HCT116 (cell line): ENCODE measurements at regions not wholly inside any gene's neighbourhood (a gene's known extent, or its start where the extent isn't known, plus 50 kb on each side); places are given as distances from the start of the nearest gene placed in this dataset.

ENCODE experiments used
- ATAC-seq: fragments of 200-7000 bp; cut with Tn5 transposase; 2 replicates; pipeline ENCODE4 v1.9.1; 2020; ENCODE audit warnings: mild to moderate bottlenecking, moderate library complexity
- BruUV-seq: library from RNA; stranded (reverse); fragments of 400-500 nt; replicated peaks from 2 replicates; lab custom pipeline; 2021; lab: Mats Ljungman, UMichigan
- CTCF ChIA-PET: fragments of 300-600 bp; sonication (Branson Sonifier 250); formaldehyde crosslinking; loops from one replicate; lab custom pipeline; 2021; ENCODE audit warnings: antibody characterized with exemption; lab: Charles Lee
- POLR2A ChIA-PET: fragments of 300-600, 350-600 bp; sonication (Branson Sonifier 250); formaldehyde crosslinking; loops from one replicate; lab custom pipeline; 2021; ENCODE audit warnings: antibody characterized with exemption; lab: Charles Lee
- RAD21 ChIA-PET, 2 experiments: fragments of 300-600 bp; sonication (Branson Sonifier 250); formaldehyde crosslinking; loops; one replicate each; lab custom pipeline; 2023; ENCODE audit warnings: low total read pairs in 2 of 2; ENCODE audit not compliant: uncharacterized antibody in 2 of 2, unreplicated experiment in 2 of 2, low non-redundant PET in 1 of 2; lab: Charles Lee
- DNase-seq: peaks from one replicate; pipeline ENCODE4 v3.0.0-alpha.2; 2010; ENCODE audit warnings: low read depth, low spot score
- H2AFZ ChIP-seq: fragments of 200-600 bp; shearing (Covaris generic), sonication (generic); 2 replicates; pipeline ENCODE4 v1.6.1; 2017; ENCODE audit warnings: low read depth, mixed run types, mixed read lengths, antibody characterized with exemption, low read length; ENCODE audit not compliant: poor library complexity, severe bottlenecking
- H3K27ac ChIP-seq: 2 replicates; pipeline ENCODE4 v1.5.1; 2012; ENCODE audit warnings: low read depth, low read length
- H3K27me3 ChIP-seq: fragments of 200-600 bp; sonication (generic); 2 replicates; pipeline ENCODE4 v1.6.1; 2016; ENCODE audit warnings: mixed run types, low read length, mixed read lengths; ENCODE audit not compliant: insufficient read depth
- H3K36me3 ChIP-seq, 2 experiments: fragments of 200-500 bp in 1 of 2; fragments of 200-600 bp in 1 of 2; sonication (Bioruptor generic) in 1 of 2; sonication (generic) in 1 of 2; 2 replicates each; pipeline versions ENCODE4 v1.5.1 to v1.6.1; 2014 to 2016; ENCODE audit warnings: low read length in 2 of 2, inconsistent platforms in 1 of 2, mixed read lengths in 1 of 2, mixed run types in 1 of 2; ENCODE audit not compliant: insufficient read depth in 2 of 2, control insufficient read depth in 1 of 2
- H3K4me1 ChIP-seq, 2 experiments: fragments of 200-600 bp in 1 of 2; sonication (generic) in 1 of 2; 2 replicates each; pipeline versions ENCODE4 v1.5.1 to v1.6.1; 2012 to 2017; ENCODE audit warnings: low read length in 2 of 2, inconsistent platforms in 1 of 2, mild to moderate bottlenecking in 1 of 2, mixed read lengths in 1 of 2, mixed run types in 1 of 2, moderate library complexity in 1 of 2; ENCODE audit not compliant: insufficient read depth in 2 of 2, control insufficient read depth in 1 of 2
- H3K4me2 ChIP-seq: fragments of 200-600 bp; sonication (generic); 2 replicates; pipeline ENCODE4 v1.6.1; 2017; ENCODE audit warnings: mixed run types, low read length, mixed read lengths
- H3K4me3 ChIP-seq, 2 experiments: fragments of 200-600 bp in 1 of 2; sonication (generic) in 1 of 2; replicated peaks in 1 of 2; 2 replicates each; pipeline ENCODE4 v1.5.1; 2011 to 2016; ENCODE audit warnings: low read length in 2 of 2, control low read depth in 1 of 2, low read depth in 1 of 2, mild to moderate bottlenecking in 1 of 2, mixed read lengths in 1 of 2, mixed run types in 1 of 2
- H3K79me2 ChIP-seq: fragments of 200-600 bp; sonication (generic); 2 replicates; pipeline ENCODE4 v1.6.1; 2017; ENCODE audit warnings: mild to moderate bottlenecking, mixed run types, low read length, moderate library complexity, mixed read lengths; ENCODE audit not compliant: insufficient read depth
- H3K9ac ChIP-seq: fragments of 200-600 bp; sonication (generic); 2 replicates; pipeline ENCODE4 v1.6.1; 2016; ENCODE audit warnings: low read length, mixed read lengths
- H3K9me2 ChIP-seq: fragments of 200-600 bp; sonication (generic), shearing (Covaris generic); 2 replicates; pipeline ENCODE4 v1.6.1; 2017; ENCODE audit warnings: mixed run types, mild to moderate bottlenecking, moderate library complexity; ENCODE audit not compliant: insufficient read depth
- H3K9me3 ChIP-seq, 2 experiments: fragments of 200-500 bp in 1 of 2; fragments of 200-600 bp in 1 of 2; sonication (Bioruptor generic) in 1 of 2; sonication (generic) in 1 of 2; 2 replicates each; pipeline ENCODE4 v1.6.1; 2014 to 2017; ENCODE audit warnings: low read length in 2 of 2, mixed read lengths in 2 of 2, inconsistent platforms in 1 of 2, low read depth in 1 of 2, mild to moderate bottlenecking in 1 of 2, mixed run types in 1 of 2, moderate library complexity in 1 of 2; ENCODE audit not compliant: control insufficient read depth in 1 of 2, insufficient read depth in 1 of 2
- H4K20me1 ChIP-seq: fragments of 200-600 bp; sonication (generic), shearing (Covaris generic); 2 replicates; pipeline ENCODE4 v1.6.1; 2017; ENCODE audit warnings: mixed run types, mild to moderate bottlenecking, moderate library complexity; ENCODE audit not compliant: insufficient read depth
- CEBPB ChIP-seq: IDR thresholded peaks from 2 replicates; pipeline ENCODE4 v1.6.1; 2012; ENCODE audit warnings: low read depth
- EZH2 ChIP-seq: fragments of 200-600 bp; sonication (generic); IDR thresholded peaks from 2 replicates; pipeline ENCODE4 v1.6.1; 2017; ENCODE audit warnings: antibody characterized with exemption, mixed run types
- EZH2phosphoT487 ChIP-seq: fragments of 200-600 bp; IDR thresholded peaks from 2 replicates; pipeline ENCODE4 v1.6.1; 2018; ENCODE audit warnings: antibody characterized with exemption, borderline replicate concordance
- FOSL1 ChIP-seq: IDR thresholded peaks from 2 replicates; pipeline ENCODE4 v1.6.1; 2012; ENCODE audit warnings: low read depth
- POLR2A ChIP-seq: IDR thresholded peaks from 2 replicates; pipeline ENCODE4 v1.7.0; 2011; ENCODE audit warnings: borderline replicate concordance; ENCODE audit not compliant: insufficient read depth, insufficient read length; ENCODE audit errors: extremely low read depth
- POLR2AphosphoS5 ChIP-seq: IDR thresholded peaks from 2 replicates; pipeline ENCODE4 v1.6.1; 2011; ENCODE audit warnings: mild to moderate bottlenecking, low read depth, low read length, moderate library complexity
- SRF ChIP-seq: IDR thresholded peaks from 2 replicates; pipeline ENCODE4 v1.6.1; 2012; ENCODE audit warnings: low read depth
- TCF7L2 ChIP-seq: IDR thresholded peaks from 2 replicates; pipeline ENCODE4 v1.7.0; 2011; ENCODE audit warnings: borderline replicate concordance, inconsistent platforms; ENCODE audit not compliant: insufficient read depth, insufficient read length; ENCODE audit errors: extremely low read depth
- YY1 ChIP-seq: IDR thresholded peaks from 2 replicates; pipeline ENCODE4 v1.6.1; 2011; ENCODE audit warnings: low read length, low read depth, moderate library complexity, mild to moderate bottlenecking; ENCODE audit not compliant: insufficient replicate concordance; ENCODE audit errors: extremely low read depth
- ZFX ChIP-seq: fragments of 450-650 bp; IDR thresholded peaks from 2 replicates; pipeline ENCODE4 v1.6.1; 2017
- ZNF274 ChIP-seq: fragments of 200-500 bp; sonication (Bioruptor generic); IDR thresholded peaks from 2 replicates; pipeline ENCODE4 v1.6.1; 2014; ENCODE audit warnings: mild to moderate bottlenecking, low read depth, low read length, inconsistent platforms
- intact Hi-C: fragments of 100-400 bp; cut with micrococcal nuclease; formaldehyde crosslinking; loops from 2 replicates; pipeline ENCODE4 v1.10.0; 2022
- TF ChIP-seq, protein P1 (sequence below): IDR thresholded peaks from 2 replicates; pipeline ENCODE4 v1.6.1; 2011; ENCODE audit warnings: mild to moderate bottlenecking, low read length, moderate library complexity; ENCODE audit not compliant: insufficient replicate concordance; ENCODE audit errors: extremely low read depth
- TF ChIP-seq, protein P2 (sequence below): IDR thresholded peaks from 2 replicates; pipeline ENCODE4 v1.6.1; 2012; ENCODE audit warnings: low read depth

- TF ChIP-seq, protein P1, sequence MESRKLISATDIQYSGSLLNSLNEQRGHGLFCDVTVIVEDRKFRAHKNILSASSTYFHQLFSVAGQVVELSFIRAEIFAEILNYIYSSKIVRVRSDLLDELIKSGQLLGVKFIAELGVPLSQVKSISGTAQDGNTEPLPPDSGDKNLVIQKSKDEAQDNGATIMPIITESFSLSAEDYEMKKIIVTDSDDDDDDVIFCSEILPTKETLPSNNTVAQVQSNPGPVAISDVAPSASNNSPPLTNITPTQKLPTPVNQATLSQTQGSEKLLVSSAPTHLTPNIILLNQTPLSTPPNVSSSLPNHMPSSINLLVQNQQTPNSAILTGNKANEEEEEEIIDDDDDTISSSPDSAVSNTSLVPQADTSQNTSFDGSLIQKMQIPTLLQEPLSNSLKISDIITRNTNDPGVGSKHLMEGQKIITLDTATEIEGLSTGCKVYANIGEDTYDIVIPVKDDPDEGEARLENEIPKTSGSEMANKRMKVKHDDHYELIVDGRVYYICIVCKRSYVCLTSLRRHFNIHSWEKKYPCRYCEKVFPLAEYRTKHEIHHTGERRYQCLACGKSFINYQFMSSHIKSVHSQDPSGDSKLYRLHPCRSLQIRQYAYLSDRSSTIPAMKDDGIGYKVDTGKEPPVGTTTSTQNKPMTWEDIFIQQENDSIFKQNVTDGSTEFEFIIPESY = no peak
- TF ChIP-seq EZH2phosphoT487 (no peak), EZH2 (no peak), FOSL1 (no peak)
Observed at GRCh38 chr6:166814390-166814789, 142.0 kb downstream of the RNASET2 start (continued).

DNA sequence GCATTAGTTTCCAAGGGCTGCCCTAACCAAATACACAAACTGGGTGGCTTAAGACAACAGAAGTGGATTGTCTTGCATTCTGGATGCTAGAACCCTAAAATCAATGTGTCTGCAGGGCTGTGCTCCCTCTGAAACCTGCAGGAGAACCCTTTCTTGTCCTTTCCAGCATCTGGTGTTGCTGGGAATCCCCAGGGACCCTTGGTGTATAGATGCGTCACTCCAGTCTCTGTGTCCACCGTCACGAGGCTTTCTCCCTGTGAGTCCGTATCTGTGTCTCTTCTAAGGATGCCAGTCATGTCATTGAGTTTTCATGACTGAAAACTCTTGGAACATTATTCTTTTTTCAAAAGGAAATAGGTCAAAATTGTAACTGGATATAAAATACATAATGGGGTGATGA is 142.9 kb downstream of the RNASET2 start:
- RAD21 ChIA-PET = no interaction called here

More for the DNA sequence above, 142.9 kb downstream of the RNASET2 start:
- H3K36me3 ChIP-seq = no peaks in the 10 kb centered on the region
- H3K9ac ChIP-seq = no peak overlapping the region
- ChIA-PET CTCF (no interaction called here), POLR2A (no interaction called here)
- DNase-seq = no peak
- H3K9me2 ChIP-seq = no peaks in the 10 kb centered on the region
- H3K79me2 ChIP-seq = no peaks in the 10 kb centered on the region
- ATAC-seq = no peak
- no peak overlapping the region for H3K4me3 ChIP-seq
- BruUV-seq = no TSS peak
- TF ChIP-seq POLR2A = no peak
- TF ChIP-seq POLR2AphosphoS5 = no peak
- TF ChIP-seq ZFX = no peak
- no peak for TF ChIP-seq FOSL1
- TF ChIP-seq, protein P2, sequence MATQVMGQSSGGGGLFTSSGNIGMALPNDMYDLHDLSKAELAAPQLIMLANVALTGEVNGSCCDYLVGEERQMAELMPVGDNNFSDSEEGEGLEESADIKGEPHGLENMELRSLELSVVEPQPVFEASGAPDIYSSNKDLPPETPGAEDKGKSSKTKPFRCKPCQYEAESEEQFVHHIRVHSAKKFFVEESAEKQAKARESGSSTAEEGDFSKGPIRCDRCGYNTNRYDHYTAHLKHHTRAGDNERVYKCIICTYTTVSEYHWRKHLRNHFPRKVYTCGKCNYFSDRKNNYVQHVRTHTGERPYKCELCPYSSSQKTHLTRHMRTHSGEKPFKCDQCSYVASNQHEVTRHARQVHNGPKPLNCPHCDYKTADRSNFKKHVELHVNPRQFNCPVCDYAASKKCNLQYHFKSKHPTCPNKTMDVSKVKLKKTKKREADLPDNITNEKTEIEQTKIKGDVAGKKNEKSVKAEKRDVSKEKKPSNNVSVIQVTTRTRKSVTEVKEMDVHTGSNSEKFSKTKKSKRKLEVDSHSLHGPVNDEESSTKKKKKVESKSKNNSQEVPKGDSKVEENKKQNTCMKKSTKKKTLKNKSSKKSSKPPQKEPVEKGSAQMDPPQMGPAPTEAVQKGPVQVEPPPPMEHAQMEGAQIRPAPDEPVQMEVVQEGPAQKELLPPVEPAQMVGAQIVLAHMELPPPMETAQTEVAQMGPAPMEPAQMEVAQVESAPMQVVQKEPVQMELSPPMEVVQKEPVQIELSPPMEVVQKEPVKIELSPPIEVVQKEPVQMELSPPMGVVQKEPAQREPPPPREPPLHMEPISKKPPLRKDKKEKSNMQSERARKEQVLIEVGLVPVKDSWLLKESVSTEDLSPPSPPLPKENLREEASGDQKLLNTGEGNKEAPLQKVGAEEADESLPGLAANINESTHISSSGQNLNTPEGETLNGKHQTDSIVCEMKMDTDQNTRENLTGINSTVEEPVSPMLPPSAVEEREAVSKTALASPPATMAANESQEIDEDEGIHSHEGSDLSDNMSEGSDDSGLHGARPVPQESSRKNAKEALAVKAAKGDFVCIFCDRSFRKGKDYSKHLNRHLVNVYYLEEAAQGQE = no peak
- TF ChIP-seq SRF = no peak
- TF ChIP-seq ZNF274 = no peak
- no peak for TF ChIP-seq YY1
- no peak for TF ChIP-seq EZH2
- TF ChIP-seq, protein P1 = no peak
- no peak for TF ChIP-seq TCF7L2
- no peak for TF ChIP-seq CEBPB
- no peaks in the 10 kb centered on the region for H3K4me1 ChIP-seq
- no peaks in the 10 kb centered on the region for H4K20me1 ChIP-seq
- no peak overlapping the region for H3K4me2 ChIP-seq
- H3K27ac ChIP-seq = no peak overlapping the region
- H3K27me3 ChIP-seq = no peaks in the 10 kb centered on the region
- H2AFZ ChIP-seq = no peak overlapping the region
- H3K9me3 ChIP-seq = no peaks in the 10 kb centered on the region
- intact Hi-C loops = no loop called here
